ENCODE measurements at regions not wholly inside any gene's neighbourhood (a gene's known extent, or its start where the extent isn't known, plus 50 kb on each side); places are given as distances from the start of the nearest gene placed in this dataset.

- Histone ChIP-seq H3K9me3 (no peaks in the 10 kb centered on the region), H3K4me1 (peaks cover 0 to 12% (median 10%) of the 10 kb centered on the region in 4 donors), H3K27me3 (no peaks in the 10 kb centered on the region), H3K27ac (peak overlapping the region in 3 of 4 donors; percentile 42 to 69 (median 62)), H3K36me3 (no peaks in the 10 kb centered on the region), H3K4me3 (no peak overlapping the region)
- no peak for DNase-seq
- WGBS, 2 donors, result 38 to 65% methylated on average over 4 of the region's 4 CpGs
- intact Hi-C loops (cut with DNase I), result no loop called here
- TF ChIP-seq POLR2A (IDR thresholded peaks at IDR 0.05), result no peak
- no peak for TF ChIP-seq POLR2AphosphoS5 (IDR thresholded peaks at IDR 0.05)
- TF ChIP-seq EP300 (IDR thresholded peaks at IDR 0.05), result no peak
- TF ChIP-seq, protein P1, sequence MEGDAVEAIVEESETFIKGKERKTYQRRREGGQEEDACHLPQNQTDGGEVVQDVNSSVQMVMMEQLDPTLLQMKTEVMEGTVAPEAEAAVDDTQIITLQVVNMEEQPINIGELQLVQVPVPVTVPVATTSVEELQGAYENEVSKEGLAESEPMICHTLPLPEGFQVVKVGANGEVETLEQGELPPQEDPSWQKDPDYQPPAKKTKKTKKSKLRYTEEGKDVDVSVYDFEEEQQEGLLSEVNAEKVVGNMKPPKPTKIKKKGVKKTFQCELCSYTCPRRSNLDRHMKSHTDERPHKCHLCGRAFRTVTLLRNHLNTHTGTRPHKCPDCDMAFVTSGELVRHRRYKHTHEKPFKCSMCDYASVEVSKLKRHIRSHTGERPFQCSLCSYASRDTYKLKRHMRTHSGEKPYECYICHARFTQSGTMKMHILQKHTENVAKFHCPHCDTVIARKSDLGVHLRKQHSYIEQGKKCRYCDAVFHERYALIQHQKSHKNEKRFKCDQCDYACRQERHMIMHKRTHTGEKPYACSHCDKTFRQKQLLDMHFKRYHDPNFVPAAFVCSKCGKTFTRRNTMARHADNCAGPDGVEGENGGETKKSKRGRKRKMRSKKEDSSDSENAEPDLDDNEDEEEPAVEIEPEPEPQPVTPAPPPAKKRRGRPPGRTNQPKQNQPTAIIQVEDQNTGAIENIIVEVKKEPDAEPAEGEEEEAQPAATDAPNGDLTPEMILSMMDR (IDR thresholded peaks at IDR 0.05), result no peak
These were observed 134.6 kb upstream of the NEDD9 start for GRCh38 chr6:11366934-11367637.

DNA sequence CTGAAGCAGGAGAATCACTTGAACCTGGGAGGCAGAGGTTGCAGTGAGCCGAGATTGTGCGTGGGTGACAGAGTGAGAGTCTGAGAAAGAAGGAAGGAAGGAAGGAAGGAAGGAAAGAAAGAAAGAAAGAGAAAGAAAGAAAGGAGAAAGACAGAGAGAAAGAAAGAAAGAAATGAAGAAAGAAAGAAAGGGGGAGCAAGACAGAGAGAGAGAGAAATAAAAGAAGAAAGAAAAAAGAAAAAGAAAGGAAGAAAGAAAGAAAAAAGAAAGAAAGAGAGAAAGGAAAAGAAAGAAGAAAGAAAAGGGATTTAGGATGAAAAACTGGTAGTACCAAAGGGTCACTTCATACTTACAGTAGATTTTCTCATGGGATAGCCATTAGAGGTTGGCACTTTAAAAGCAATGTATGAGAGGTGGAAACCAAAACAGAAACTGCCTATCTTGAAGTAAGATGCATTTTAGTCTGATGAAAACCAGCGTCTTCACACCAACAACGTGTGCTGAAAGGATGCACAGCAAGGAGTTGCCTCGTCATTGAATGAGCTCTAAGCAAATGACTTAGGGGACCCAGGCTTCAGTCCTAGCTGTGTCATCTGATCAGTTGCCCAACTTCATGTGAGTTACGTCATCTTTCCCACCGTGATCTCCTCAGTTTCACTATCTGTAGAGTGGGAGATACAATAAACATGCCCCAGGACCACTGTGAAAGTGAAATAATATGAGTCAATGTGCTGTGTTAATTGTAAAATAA is 133.9 kb upstream of the NEDD9 start:
- Histone ChIP-seq H3K27me3 (no peaks in the 10 kb centered on the region), H3K4me1 (peaks cover 0 to 12% (median 10%) of the 10 kb centered on the region in 4 donors), H3K36me3 (no peaks in the 10 kb centered on the region), H3K4me3 (no peak overlapping the region), H3K9me3 (no peaks in the 10 kb centered on the region), H3K27ac (peak overlapping the region in 3 of 4 donors; percentile 42 to 69 (median 62))
- intact Hi-C loops (cut with DNase I), result no loop called here
- DNase-seq, result no peak
- WGBS, 2 donors, result 71 to 78% methylated on average over 7 of the region's 7 CpGs
- TF ChIP-seq EP300 (IDR thresholded peaks at IDR 0.05) (no peak), POLR2AphosphoS5 (IDR thresholded peaks at IDR 0.05) (no peak), POLR2A (IDR thresholded peaks at IDR 0.05) (no peak)
- TF ChIP-seq, protein P1 (IDR thresholded peaks at IDR 0.05), result no peak

GRCh38 chr6:11364971-11365397 is 132.5 kb upstream of the NEDD9 start:
- TF ChIP-seq POLR2A (IDR thresholded peaks at IDR 0.05), result no peak
- peak; percentile 41 to 76 (median 46) for TF ChIP-seq POLR2AphosphoS5 (IDR thresholded peaks at IDR 0.05)
- peak; percentile 57 to 84 (median 68) for TF ChIP-seq EP300 (IDR thresholded peaks at IDR 0.05)
- TF ChIP-seq, protein P1 (IDR thresholded peaks at IDR 0.05), result no peak
- H3K9me3 ChIP-seq, result no peaks in the 10 kb centered on the region
- intact Hi-C loops (cut with DNase I), result no loop called here
- H3K4me1 ChIP-seq, result peaks cover 0 to 12% (median 10%) of the 10 kb centered on the region in 4 donors
- H3K36me3 ChIP-seq, result no peaks in the 10 kb centered on the region
- WGBS, 2 donors, result 85 to 88% methylated on average over 5 of the region's 5 CpGs
- no peak overlapping the region for H3K4me3 ChIP-seq
- no peaks in the 10 kb centered on the region for H3K27me3 ChIP-seq
- peak overlapping the region in 3 of 4 donors; percentile 2 to 71 (median 62) for H3K27ac ChIP-seq
- no peak for DNase-seq

DNA sequence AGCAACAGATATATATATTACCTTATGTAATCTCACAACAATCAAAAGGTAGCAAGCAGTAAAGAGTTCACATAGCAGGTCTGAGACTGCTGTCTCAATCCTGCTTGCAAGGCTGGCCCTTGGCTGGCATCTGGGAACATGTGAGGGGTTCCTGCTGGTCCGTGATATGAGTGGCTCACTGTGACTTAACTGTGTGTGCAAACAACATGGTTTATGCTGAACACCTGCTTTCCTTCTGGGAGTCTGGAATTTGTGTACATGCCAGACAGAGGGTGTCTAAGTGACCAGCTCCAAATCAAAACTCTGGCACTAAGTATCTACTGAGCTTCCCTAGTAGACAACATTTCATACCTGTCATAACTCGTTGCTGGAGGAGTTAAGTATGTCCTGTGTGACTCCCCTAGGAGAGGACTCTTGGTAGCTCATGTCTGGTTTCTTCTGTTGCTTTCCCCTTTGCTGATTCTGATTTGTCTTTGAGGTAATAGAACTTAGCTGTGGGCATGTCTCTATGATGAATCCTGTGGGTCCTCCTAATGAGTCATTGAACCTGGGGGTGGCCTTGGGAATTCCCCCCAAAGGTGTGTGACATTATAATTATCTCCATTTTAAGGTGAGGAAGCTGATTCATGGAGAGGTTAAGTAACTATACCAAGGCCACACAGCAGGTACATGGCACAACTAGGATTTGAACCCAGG is 131.6 kb upstream of the NEDD9 start:
- no peak for DNase-seq
- peak overlapping the region in 2 of 4 donors; percentile 55 to 71 for H3K27ac ChIP-seq
- intact Hi-C loops (cut with DNase I), result no loop called here
- 40 to 60% methylated on average over 2 of the region's 2 CpGs for WGBS, 2 donors
- no peaks in the 10 kb centered on the region for H3K27me3 ChIP-seq
- no peaks in the 10 kb centered on the region for H3K9me3 ChIP-seq
- TF ChIP-seq, protein P1 (IDR thresholded peaks at IDR 0.05), result no peak
- no peak for TF ChIP-seq POLR2A (IDR thresholded peaks at IDR 0.05)
- TF ChIP-seq POLR2AphosphoS5 (IDR thresholded peaks at IDR 0.05), result no peak
- no peak for TF ChIP-seq EP300 (IDR thresholded peaks at IDR 0.05)
- H3K4me1 ChIP-seq, result peaks cover 0 to 12% (median 10%) of the 10 kb centered on the region in 4 donors
- H3K36me3 ChIP-seq, result no peaks in the 10 kb centered on the region
- H3K4me3 ChIP-seq, result no peak overlapping the region
